PC-9 (cell line): ENCODE measurements at regions not wholly inside any gene's neighbourhood (a gene's known extent, or its start where the extent isn't known, plus 50 kb on each side); places are given as distances from the start of the nearest gene placed in this dataset.

Experiments
- BruUV-seq: library from RNA; stranded (reverse); fragments of 400-500 nt; replicated peaks from 2 replicates; lab custom pipeline; 2021; lab: Mats Ljungman, UMichigan
- CTCF ChIA-PET: fragments of 300-600 bp; sonication (Branson Sonifier 250); formaldehyde crosslinking; loops from one replicate; lab custom pipeline; 2022; ENCODE audit warnings: antibody characterized with exemption; lab: Charles Lee
- POLR2A ChIA-PET: fragments of 300-600 bp; sonication (Branson Sonifier 250); formaldehyde crosslinking; loops from one replicate; lab custom pipeline; 2022; ENCODE audit warnings: antibody characterized with exemption; ENCODE audit not compliant: unreplicated experiment; lab: Charles Lee
- DNase-seq, 2 experiments: peaks; one replicate each; pipeline versions ENCODE4 v3.0.0 to v3.0.0-alpha.2; 2015 to 2022; ENCODE audit warnings: mixed read lengths in 1 of 2
- H2AFZ ChIP-seq: fragments of 200-600 bp; sonication (generic); 2 replicates; pipeline ENCODE4 v1.8.1; 2017; ENCODE audit warnings: antibody characterized with exemption
- H3F3A ChIP-seq: fragments of 200-600 bp; sonication (generic); 2 replicates; pipeline ENCODE4 v1.8.1; 2017; ENCODE audit warnings: antibody characterized with exemption, mild to moderate bottlenecking, low read depth; ENCODE audit not compliant: insufficient read depth
- H3K27ac ChIP-seq: fragments of 200-600 bp; sonication (generic); 2 replicates; pipeline ENCODE4 v1.6.1; 2016; ENCODE audit warnings: mixed run types
- H3K27me3 ChIP-seq: fragments of 200-600 bp; sonication (generic); 2 replicates; pipeline ENCODE4 v1.6.1; 2016; ENCODE audit warnings: low read depth, mixed run types; ENCODE audit not compliant: insufficient read depth
- H3K36me3 ChIP-seq: fragments of 200-600 bp; sonication (generic); 2 replicates; pipeline ENCODE4 v1.6.1; 2016; ENCODE audit warnings: low read depth, mixed run types
- H3K4me1 ChIP-seq: fragments of 200-600 bp; sonication (generic); replicated peaks from 2 replicates; pipeline ENCODE4 v1.6.1; 2016; ENCODE audit warnings: mixed run types; ENCODE audit not compliant: insufficient read depth
- H3K4me2 ChIP-seq: fragments of 200-600 bp; sonication (generic); 2 replicates; pipeline ENCODE4 v1.6.1; 2017; ENCODE audit warnings: mixed run types
- H3K4me3 ChIP-seq: fragments of 200-600 bp; sonication (generic); 2 replicates; pipeline ENCODE4 v1.6.1; 2016; ENCODE audit warnings: mixed run types
- H3K79me2 ChIP-seq: fragments of 200-600 bp; sonication (generic); 2 replicates; pipeline ENCODE4 v1.6.1; 2017; ENCODE audit warnings: low read depth, mixed run types
- H3K9me2 ChIP-seq: fragments of 200-600 bp; sonication (generic); 2 replicates; pipeline ENCODE4 v1.8.1; 2017; ENCODE audit warnings: mild to moderate bottlenecking; ENCODE audit not compliant: insufficient read depth
- H3K9me3 ChIP-seq: fragments of 200-600 bp; sonication (generic); 2 replicates; pipeline ENCODE4 v1.8.1; 2016; ENCODE audit warnings: low read depth; ENCODE audit not compliant: insufficient read depth
- H4K20me1 ChIP-seq: fragments of 200-600 bp; sonication (generic); 2 replicates; pipeline ENCODE4 v1.8.1; 2017; ENCODE audit not compliant: insufficient read depth
- CTCF ChIP-seq: fragments of 200-600 bp; sonication (generic); conservative IDR thresholded peaks from 2 replicates; pipeline ENCODE4 v1.6.1; 2017; ENCODE audit warnings: mixed run types, antibody characterized with exemption, mild to moderate bottlenecking, moderate library complexity
- EZH2 ChIP-seq: fragments of 200-600 bp; sonication (generic); IDR thresholded peaks from 2 replicates; pipeline ENCODE4 v1.8.0; 2017; ENCODE audit warnings: antibody characterized with exemption, low read depth
- intact Hi-C: fragments of 100-400 bp; cut with micrococcal nuclease; formaldehyde crosslinking; loops from one replicate; pipeline ENCODE4 v1.10.0; 2022; ENCODE audit not compliant: unreplicated experiment

GRCh38 chr13:40169476-40169875 is 497.0 kb downstream of the FOXO1 start:
- ChIA-PET POLR2A (no interaction called here), CTCF (no interaction called here)
- Histone ChIP-seq H3K4me2 (no peak overlapping the region), H3K9me2 (no peaks in the 10 kb centered on the region), H3K79me2 (no peaks in the 10 kb centered on the region), H3K36me3 (no peaks in the 10 kb centered on the region), H2AFZ (no peak overlapping the region), H4K20me1 (no peaks in the 10 kb centered on the region), H3K27me3 (no peaks in the 10 kb centered on the region), H3F3A (no peaks in the 10 kb centered on the region), H3K4me1 (peaks cover 9% of the 10 kb centered on the region), H3K9me3 (no peaks in the 10 kb centered on the region), H3K4me3 (no peak overlapping the region), H3K27ac (no peak overlapping the region)
- no peak for DNase-seq
- no TSS peak for BruUV-seq
- TF ChIP-seq CTCF (no peak), EZH2 (no peak)
- intact Hi-C loops: no loop called here

- POLR2A ChIA-PET: no interaction called here
- no peak for DNase-seq
- no TSS peak for BruUV-seq
- intact Hi-C loops: no loop called here
- TF ChIP-seq EZH2: no peak
- no peak for TF ChIP-seq CTCF
- CTCF ChIA-PET: no interaction called here
- H3F3A ChIP-seq: no peaks in the 10 kb centered on the region
- no peak overlapping the region for H3K4me3 ChIP-seq
- no peaks in the 10 kb centered on the region for H3K79me2 ChIP-seq
- H3K4me2 ChIP-seq: no peak overlapping the region
- H4K20me1 ChIP-seq: no peaks in the 10 kb centered on the region
- no peaks in the 10 kb centered on the region for H3K9me2 ChIP-seq
- 0 out of 2 replicates have a peak, but pooled peaks cover 5% of the 10 kb centered on the region for H3K4me1 ChIP-seq
- H3K27ac ChIP-seq: no peak overlapping the region
- no peak overlapping the region for H2AFZ ChIP-seq
- no peaks in the 10 kb centered on the region for H3K9me3 ChIP-seq
- no peaks in the 10 kb centered on the region for H3K27me3 ChIP-seq
- no peaks in the 10 kb centered on the region for H3K36me3 ChIP-seq
These were observed 496.4 kb downstream of the FOXO1 start for GRCh38 chr13:40170091-40170490.

- BruUV-seq: no TSS peak
- H3K9me3 ChIP-seq: no peaks in the 10 kb centered on the region
- POLR2A ChIA-PET: no interaction called here
- H3K4me3 ChIP-seq: no peak overlapping the region
- no peaks in the 10 kb centered on the region for H3K79me2 ChIP-seq
- H3K27me3 ChIP-seq: no peaks in the 10 kb centered on the region
- peak overlapping the region; percentile 49; the same call in 1 of the 2 replicates for H3K27ac ChIP-seq
- TF ChIP-seq CTCF (no peak), EZH2 (no peak)
- CTCF ChIA-PET: no interaction called here
- H3K4me2 ChIP-seq: no peak overlapping the region
- intact Hi-C loops: no loop called here
- H3K9me2 ChIP-seq: no peaks in the 10 kb centered on the region
- DNase-seq: peak in 1 of 2 experiments; percentile 37
- peak overlapping the region; percentile 66; the same call in 1 of the 2 replicates for H2AFZ ChIP-seq
- H3F3A ChIP-seq: no peaks in the 10 kb centered on the region
- no peaks in the 10 kb centered on the region for H3K36me3 ChIP-seq
- H3K4me1 ChIP-seq: 0 out of 2 replicates have a peak, but pooled peaks cover 5% of the 10 kb centered on the region
- H4K20me1 ChIP-seq: no peaks in the 10 kb centered on the region
These were observed 495.5 kb downstream of the FOXO1 start for GRCh38 chr13:40170982-40171381.
